HG03342 (cell line): ENCODE measurements at regions not wholly inside any gene's neighbourhood (a gene's known extent, or its start where the extent isn't known, plus 50 kb on each side); places are given as distances from the start of the nearest gene placed in this dataset.

Experiments used
- ATAC-seq: cut with Tn5 transposase; IDR thresholded peaks from one replicate; pipeline ENCODE4 v1.9.1; 2021; ENCODE audit warnings: mild to moderate bottlenecking, moderate library complexity; ENCODE audit not compliant: unreplicated experiment

DNA sequence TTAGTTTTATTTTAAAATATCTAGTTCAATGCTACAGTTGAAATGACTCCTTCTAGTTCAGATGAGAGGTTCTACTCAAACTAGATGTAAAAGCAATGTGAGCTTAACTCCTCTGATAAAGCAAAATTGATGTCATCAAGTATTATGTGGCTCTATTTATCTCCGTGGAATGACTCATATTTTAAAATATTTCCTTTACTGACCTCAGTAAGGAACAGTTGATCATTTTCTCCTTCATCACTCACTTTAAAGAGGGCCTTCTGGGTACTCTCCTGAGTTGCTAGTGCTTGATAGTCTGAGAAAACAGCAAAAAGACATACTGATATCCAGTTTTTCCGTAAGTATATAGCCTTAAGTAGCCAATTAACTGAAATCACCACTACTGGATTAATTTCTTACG is 1099.3 kb downstream of the ROBO2 start:
- no peak for ATAC-seq

DNA sequence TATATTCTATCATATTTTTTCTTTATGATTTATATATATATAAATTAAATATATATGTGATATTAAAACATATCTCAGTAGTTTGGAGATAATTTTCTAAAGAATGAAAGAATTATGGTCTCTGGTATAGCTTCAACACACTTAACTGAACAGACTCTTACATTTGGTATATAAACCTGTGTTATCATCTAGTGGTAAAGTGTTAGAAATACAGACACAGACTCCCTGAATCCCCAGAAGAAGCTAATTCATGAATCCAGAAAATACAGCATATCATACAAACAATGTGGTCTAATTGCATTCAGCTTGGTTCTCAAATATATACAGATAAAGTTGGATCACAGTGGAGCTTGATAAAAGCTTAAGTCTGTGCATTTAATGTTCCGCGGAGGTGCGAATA is 1100.4 kb downstream of the ROBO2 start:
- no peak for ATAC-seq

DNA sequence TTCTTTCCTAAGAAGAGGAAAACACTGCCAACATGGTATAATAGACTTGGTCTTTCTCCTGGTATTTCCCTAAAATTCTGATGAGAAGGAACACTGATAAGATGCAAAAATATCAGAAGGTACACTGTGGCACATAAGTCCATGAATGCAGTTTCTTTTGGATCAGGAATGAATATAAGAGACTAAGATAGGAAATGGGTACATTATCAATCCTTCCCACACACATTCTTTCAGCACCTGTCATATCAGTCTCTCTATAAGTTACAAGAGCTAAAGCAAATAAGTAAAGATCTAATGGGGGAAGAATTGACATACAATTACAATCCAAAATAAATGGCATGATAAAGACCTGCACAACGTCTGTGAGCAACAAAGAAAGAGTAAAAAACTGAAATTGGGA is 1101.0 kb downstream of the ROBO2 start:
- no peak for ATAC-seq

DNA sequence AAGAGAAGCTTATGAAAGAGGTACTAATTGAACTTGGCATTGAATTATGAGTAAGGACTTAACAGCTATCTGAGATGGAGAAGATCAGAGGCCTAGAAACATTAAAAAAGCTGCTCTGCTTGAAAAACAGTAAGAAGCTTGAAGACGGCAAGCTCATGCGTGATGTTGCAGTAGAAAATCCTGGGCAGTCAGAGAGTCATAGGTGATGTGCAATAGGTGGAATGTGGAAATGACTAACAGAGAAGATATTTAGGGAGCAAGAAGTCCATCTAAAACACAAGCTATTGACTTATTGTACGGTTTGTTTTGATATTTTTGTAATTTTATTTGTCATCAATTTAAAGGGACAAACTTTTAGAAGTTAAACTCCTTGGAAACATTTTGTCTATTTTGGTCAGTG is 1101.4 kb downstream of the ROBO2 start:
- ATAC-seq, result no peak

DNA sequence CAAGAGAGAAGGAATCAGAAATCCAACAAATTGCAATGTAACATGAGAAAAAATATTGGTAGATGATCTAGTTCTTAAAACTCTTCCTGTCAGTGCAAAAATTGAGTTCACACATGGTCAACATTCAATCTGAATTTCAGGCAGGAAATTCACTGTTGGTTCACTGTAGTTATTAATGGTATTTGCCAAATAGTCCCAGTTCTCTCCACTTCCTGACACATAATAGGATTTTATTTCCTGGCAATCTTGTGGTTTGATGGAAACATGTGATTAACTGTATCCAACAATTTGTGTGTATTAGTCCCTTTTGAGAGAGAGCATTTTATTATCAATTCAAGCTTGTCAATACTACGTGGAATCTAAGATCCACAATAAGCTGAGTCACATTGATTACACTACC is 1103.1 kb downstream of the ROBO2 start:
- no peak for ATAC-seq

DNA sequence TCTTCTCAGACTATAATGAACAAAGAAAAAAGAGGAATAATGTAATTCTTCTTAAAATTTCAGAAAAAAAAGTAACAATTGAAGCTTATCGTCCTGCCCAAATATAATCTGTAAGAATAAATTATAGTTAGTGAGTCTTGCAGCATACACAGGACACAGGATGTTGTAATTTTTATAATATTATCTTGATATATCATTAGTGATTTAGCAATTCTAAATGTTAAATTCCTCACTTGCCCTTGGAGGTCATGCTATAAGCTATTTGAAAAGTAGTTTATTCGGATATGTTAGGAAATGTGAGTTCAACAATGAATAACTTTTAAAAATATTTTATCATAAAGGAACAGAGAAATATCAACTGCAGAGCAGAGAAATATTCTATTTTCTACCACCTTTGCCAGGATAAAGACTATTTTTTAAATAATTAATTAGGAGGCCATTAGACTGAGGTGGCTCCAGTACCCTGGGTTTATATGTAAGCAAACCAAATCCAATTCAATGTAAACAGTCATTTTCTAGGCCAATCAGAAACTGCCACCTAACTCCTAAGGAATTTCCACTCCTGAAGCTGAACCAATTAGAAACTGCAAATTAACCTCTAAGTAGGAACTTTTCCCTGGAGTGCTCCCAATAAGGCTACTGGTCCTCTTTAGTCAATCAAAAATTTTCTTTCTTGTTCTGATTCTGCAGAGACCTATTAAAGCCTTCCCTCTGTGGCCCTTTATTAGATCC is 1109.3 kb downstream of the ROBO2 start:
- no peak for ATAC-seq

DNA sequence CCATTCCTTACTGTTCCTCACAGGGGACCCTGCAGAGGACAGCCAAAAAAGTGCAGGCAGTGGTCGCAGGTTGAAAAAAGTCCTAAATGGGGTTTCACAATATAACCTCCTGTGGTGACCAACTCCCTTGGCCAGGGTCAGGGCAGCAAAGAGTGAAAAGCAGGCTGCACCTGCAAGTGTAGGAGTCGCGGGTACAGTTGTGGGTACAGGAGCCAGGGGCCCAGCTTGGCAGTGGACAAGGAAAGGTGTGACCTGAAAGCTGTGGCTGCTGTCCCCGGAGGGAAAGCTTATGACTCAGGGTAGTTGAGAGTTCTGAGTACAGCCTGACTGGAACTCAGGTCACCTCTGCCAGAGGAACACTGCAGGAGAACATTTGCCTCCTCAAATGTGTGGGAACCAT is 1114.1 kb downstream of the ROBO2 start:
- no peak for ATAC-seq

DNA sequence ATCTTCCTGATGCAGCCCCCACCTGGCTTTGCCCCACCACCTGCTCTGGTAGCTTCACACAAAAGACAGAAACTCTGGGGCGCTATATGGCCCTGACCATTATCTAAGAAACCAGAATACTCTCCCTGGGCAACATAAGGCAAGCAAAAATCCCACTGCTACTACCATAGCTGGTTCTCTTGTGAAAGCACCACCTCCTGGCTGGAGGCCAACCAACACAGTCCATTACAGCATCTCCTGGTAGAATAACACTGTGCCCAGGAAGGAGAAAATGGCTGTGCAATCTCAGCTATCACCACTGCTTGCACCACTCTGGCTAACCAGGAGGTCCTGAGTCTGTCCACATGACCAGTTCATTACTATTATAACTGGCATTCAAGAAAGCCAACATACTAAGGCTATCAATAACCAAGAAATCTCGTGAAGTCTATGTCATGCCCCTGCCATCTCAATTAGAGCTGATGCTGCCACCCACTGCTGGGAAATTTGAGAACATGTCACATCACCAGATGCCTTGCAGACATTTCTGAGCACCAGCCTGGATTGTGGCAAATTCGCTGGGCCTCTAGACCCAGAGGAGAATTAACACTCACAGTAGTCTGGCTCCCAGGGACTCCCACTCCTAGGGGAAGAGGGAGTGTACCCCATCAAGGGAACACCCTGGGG is 1114.8 kb downstream of the ROBO2 start:
- no peak for ATAC-seq

DNA sequence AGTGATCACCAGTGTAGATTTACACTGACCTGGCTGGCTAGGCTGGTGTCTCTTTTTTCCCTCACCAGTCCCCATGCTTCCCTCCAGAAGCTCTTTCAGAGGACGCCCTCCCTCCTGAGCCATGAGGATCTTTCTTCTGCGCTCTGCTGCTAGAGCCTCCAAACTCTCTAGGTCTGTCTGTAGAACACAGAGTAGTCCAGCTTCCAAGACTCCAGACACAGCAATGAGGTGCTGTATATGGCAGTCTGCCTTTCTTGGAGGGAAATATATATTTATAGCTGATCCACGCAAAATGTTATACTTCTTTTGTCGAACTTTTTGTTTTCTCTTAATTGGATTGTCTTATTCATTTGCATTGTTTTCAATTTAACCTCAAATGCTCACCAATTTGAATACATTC is 1121.8 kb downstream of the ROBO2 start:
- ATAC-seq, result no peak

DNA sequence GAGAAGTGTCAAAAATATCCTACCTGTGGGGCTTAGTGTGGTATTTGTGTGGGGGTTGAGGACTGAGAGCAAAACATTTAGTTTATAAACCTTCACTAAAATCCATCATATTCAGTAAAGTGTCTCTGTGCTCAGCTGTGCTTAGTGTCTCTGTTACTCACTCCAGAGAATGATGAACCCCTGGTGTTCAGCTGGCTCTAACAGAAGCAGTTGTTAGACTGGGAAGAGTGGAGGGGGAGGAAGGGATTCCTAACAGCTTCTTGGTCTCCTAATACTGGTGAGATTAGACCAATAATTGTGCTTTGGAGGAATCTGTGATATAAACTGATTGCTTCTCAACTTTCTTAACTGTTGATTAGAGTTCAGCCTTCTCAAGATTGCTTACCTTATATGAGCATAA is 1123.5 kb downstream of the ROBO2 start:
- no peak for ATAC-seq

DNA sequence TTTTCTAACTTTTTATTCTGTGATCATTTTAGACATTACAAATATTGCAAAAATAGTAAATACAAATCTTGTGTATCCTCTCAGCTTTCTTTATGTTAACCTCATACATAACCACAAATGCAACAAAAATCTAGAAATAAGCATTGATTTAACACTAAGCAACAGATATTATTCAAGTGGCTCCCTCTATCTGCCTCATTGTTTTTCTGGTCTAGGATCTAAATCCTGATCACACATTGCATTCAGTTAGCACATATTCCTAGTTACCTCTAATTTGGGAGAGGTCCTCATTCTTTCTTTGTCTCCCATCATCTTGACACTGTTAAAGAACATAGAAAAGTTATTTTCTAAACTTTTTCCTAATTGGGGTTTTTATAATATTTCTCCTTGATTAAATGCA is 1126.0 kb downstream of the ROBO2 start:
- no peak for ATAC-seq

DNA sequence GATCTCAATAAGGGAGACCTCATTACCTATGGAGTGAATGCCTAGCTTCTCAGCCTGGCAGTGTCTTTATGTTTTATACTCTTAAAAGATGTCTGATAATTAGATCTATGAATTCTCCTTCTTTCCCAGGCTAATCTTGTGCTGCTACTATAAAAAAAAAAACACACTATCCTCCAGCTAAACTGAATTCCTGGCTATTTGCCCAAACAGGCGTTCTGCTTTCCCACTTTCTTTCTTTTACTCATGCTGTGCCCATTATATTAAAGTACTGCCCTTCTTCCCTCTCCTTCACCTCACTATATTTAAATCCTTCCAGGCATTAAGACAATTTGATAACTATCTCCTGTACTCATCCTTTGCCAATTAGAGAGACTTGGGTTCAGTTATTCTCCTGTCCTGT is 1134.9 kb downstream of the ROBO2 start:
- no peak for ATAC-seq

DNA sequence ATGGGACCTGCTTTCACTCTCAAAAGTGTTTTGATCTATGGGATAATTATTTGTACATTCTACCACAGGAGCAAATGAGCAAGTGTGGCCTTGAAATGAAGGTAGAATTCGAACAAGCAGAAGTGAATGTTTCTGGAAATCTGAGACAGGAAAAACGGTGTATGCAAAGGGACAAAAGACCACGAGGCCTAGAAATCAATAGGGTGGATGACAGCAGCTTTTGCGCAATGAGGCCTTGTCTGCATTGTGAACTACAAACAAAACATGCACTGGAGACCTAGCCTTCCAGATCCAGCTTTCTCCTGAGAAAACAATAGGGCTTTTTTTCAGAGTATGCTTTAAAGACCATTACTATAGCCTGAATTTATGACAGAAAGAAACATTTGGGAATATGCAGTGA is 1137.0 kb downstream of the ROBO2 start:
- no peak for ATAC-seq

DNA sequence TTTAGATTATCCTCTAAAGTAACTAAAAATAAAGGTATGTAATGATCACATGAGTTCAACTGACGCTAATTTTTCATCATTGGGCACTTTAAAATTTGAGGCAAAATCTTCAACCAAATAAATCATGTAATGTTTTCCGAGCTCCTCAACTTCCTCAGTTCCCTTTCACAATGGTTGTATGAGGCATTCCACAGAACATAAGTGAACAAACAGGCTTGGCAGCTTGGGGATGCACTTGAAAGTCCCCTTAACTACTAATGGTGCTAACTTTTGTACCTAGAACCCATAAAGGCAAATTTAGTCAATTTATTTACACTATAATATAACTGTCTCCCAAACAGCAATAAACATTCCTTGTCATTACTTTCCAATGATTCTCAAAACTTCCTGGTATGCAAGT is 1137.9 kb downstream of the ROBO2 start:
- no peak for ATAC-seq

DNA sequence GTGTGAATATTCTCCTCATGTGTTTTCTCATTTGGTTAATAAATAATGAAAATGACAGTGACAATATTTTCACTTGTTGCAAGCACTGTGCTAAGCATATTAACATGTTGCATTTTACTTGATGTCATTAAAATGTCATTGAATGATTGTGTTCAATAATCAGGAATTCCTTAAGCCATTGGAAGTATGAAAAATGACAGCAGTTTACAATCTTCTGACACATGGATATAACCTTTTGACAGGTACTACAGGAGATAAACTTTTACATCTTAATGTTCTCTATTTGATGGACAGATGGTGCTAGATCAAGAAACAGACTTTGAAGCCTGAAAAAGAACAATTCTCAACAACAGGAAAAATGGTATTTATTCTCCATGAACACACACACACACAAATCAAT is 1138.3 kb downstream of the ROBO2 start:
- no peak for ATAC-seq

DNA sequence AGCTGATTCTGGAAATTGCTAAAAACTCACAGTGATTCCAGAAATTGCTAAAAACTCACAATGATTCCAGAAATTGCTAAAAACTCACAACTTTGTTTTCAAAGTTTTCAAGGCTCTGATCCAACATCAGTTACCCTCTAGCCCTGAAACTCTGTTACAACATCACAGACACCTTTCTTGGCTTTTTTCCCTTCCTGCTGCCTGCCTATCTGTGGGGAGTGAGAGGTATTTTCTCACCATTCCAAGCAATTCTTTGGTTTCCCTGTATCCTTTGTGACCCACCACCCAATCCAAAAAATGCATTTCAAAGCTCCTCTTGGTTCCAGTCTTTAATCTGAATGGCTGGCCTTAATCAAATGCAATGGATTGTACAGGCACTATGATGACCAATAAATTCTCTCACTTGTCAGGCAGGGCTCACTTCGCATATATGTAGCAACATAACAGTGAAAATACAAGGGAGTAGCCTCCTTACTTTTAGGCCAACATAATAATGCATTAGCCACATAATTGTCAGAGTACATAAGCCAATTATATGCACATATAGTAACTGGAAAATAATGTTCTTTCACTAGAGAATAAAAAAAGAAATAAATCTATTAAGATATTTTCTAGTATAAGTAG is 1139.0 kb downstream of the ROBO2 start:
- ATAC-seq, result no peak

DNA sequence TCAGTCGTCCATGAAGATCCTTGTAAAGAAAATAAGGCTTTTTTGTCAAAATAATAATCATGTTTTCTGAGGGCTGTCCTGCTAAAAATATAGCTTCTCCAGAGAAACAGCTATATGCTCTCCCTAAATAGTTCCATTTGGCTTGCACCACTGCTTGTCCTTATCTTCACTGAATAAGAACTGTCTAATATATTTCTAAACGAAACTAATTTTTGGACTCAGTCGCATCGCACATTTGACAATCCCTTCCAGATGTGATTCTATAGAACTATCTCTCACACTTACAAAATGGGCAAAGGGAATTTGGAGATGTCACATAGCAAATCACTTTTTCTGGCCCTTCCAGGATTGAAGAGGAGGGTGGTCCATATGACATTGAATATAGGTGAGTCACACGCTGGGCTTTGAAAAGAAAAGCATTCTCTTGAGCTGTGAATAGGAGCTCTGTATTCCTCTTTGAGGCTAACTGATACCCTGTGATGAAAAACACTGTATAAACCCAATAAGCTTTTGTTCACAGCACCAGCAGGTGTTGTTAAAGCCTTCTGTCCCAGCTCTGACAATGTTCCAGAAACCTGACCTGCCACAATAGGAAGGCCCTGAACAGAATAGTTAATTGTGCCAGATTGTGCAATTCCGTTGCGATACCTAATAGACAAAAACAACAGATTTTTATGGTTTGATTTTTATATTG is 1144.2 kb downstream of the ROBO2 start:
- no peak for ATAC-seq

DNA sequence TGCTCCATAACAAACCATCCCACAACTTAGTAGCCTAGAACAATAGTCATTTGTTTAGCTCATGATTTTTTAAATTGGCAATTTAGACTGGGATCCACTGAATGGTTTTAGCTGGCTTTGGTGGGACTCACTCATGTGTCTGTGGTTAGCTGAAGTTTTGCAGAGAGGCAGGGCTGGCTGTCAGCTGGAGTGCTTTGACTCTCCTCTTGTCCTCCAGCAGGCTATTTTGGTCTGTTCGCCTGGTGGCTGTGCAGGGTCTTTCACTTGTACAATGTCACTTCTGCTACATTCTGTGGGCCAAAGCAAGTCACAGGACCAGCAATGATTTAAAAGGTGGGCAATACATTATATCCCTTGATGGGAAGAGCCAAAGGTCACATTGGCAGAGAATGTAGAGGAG is 1146.5 kb downstream of the ROBO2 start:
- no peak for ATAC-seq

DNA sequence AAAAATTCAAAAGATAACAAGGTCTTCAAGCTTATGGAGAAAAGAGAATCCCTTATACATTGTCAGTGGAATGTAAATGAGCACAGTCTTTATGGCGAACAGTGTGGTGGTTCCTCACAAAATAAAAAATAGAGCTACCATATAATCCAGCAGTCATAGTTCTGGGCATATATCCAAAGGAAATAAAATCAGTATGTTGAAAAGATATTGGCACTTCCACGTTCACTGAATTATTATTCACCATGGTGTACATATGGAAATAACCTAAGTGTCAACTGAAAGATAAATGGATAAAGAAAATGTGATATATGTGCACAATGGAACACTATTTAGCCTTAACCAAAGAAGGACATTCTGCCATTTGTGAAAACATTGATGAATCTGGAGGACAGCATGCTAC is 1161.2 kb downstream of the ROBO2 start:
- ATAC-seq, result no peak

DNA sequence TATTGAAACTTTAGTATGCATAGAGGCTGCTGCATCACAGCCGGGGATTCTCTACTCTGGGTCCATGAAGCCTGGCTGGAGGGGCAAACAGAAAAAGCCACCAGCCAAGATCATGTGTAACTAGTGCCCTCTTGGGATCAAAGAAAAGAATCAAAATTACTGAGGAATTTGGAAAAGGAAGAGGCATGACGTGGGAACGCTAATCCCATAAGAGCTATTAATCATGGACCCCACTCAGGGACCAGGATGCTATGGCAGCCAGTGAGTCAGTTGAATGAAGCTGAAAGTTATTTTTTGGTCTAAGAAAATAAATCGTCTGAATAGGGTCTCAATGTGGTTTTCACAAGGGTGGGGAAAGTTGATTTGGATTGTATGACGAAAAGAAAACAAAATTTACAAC is 1165.1 kb downstream of the ROBO2 start:
- ATAC-seq, result no peak

DNA sequence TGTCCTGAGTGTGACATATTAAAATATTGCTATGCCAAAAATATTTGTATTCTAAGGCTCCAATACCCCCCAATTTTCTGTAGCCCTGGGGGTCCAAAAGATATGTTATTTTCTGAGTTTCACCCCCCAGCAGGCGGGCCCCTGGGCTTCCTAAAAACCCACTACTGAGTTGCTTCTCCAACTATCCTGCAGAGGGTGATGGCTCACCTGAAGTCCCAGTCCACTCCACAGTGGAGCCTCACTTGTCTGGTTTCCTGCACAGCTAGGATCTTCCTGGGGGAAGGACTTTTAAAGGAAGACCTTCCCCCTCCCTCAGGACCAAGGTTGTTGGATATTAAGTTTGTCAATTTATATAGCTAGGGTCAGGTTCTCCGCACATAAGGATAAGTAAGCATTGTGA is 1181.4 kb downstream of the ROBO2 start:
- ATAC-seq, result no peak

DNA sequence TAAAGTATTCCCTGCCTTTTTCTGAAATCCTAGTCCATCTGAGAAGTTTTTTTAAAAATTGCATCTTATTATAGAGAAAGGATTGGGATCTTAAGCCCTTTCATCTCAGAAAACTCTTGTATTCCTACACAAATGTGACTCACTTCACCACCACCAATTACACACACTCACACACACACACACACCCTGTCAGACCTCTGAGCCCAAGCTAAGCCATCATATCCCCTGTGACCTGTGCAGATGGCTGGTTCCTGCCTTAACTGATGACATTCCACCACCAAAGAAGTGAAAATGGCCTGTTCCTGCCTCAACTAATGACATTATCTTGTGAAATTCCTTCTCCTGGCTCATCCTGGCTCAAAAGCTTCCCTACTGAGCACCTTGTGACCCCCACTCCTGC is 1181.9 kb downstream of the ROBO2 start:
- no peak for ATAC-seq
